ENCODE measurements at regions not wholly inside any gene's neighbourhood (a gene's known extent, or its start where the extent isn't known, plus 50 kb on each side); places are given as distances from the start of the nearest gene placed in this dataset.

- DNase-seq = no peak
These were observed 961.8 kb upstream of the TENM3 start for GRCh38 chr4:181281451-181281850.

- DNase-seq = no peak
These were observed 954.0 kb upstream of the TENM3 start for GRCh38 chr4:181289198-181289597.

- DNase-seq = no peak
These were observed 951.6 kb upstream of the TENM3 start for GRCh38 chr4:181291615-181292014.

DNA sequence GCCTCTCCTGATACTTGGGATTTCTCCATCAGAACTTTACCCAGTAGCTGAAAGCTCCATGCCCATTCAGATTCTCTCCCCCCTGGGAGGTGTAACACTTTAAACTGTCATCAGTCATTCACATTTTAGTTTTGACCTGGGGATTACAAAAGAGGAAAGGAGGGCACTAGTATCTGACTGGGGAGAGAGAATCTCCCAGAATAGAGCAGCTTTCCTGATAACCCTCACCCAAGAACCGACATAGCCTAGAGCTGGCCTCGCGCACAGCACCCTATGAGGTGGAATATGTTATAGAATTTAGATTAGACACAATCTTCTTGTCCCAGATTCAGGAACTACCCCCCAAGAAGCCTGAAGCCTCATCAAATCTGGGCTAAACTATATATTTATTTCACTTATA lies 950.2 kb upstream of the TENM3 start:
- DNase-seq = no peak

GRCh38 chr4:181293541-181293940 lies 949.7 kb upstream of the TENM3 start:
- no peak for DNase-seq

- no peak for DNase-seq
These were observed 948.8 kb upstream of the TENM3 start for GRCh38 chr4:181294421-181294820.

GRCh38 chr4:181301735-181302710 lies 941.2 kb upstream of the TENM3 start:
- no peak for DNase-seq

- no peak for DNase-seq
These were observed 935.4 kb upstream of the TENM3 start for GRCh38 chr4:181307824-181308223.

DNA sequence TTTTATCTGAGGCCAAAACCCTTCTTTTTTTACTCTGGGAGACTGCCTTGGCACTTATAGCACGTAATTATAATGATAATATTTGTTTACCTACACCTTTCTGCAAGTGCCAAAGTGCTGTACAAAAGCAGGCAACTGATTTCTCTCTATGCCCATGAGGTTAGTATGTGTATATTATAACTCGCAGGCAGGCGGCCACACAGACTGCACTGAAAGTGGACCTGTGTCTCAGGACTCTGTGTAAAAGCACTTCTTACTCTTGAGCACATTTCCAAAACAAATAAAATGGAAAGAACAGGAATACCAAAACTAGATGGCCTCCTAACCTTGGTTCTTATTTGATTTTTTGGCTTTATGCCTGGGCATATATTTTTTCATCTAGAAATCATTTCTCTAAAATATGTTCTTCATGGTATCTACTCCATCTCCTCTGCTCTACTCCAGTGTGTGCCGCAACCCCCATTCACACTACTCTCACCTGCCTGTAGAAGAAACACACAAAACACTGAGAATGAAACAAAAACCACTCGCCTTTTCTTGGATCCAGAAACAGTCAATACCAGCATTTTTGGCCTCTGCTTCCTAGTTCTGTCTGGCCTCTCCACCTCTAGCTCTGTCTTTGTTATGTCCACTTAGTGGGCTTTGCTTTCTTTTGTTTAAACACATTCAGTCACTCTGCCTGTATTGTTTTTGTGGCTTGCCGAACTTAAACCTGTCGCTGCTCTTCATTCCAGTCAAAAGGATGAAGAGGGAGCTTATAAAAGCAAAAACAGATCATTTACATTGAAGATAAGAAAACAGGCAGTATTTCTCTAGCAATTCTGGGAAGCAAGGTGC lies 934.5 kb upstream of the TENM3 start:
- DNase-seq = no peak

GRCh38 chr4:181312066-181312465 lies 931.1 kb upstream of the TENM3 start:
- no peak for DNase-seq

- DNase-seq = no peak
These were observed 923.6 kb upstream of the TENM3 start for GRCh38 chr4:181319629-181320028.

DNA sequence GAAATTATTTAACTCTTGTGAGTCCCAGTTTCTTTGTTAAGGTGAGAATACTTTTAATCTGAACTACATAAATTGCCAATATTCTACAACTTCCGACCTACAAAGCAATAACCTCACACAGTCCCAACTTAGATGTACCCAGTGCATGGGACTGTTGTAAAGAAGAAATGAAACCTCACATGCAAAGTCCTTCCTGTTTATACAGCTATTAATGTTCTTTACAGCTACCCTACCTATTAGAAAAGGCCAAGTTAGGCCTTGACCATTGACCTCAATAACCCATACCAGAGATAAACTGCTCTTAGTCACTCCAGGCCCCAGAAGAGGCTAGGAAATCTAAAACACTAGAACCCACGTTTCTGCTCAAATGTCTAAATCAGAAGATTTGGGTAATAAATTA lies 920.1 kb upstream of the TENM3 start:
- DNase-seq = no peak

GRCh38 chr4:181330654-181331201 lies 912.5 kb upstream of the TENM3 start:
- DNase-seq = no peak

DNA sequence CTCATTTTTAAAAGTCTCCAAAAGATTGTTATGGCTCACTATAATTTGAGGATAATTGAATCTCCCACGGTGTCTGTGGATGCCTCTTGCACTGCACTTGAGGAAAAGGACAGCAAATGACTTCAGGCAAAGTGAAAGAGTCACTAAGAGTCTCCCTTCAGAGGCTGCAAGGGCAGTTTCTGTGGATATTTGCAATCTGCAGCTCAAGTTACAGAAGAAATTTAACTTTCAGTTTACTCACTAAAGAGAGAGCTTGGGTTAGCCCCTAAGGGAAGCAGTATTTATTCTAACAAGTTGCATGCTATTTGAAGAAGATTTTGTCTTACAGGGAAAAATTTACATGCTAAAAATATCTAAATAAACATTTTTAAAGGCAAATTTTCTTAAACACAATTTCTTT lies 912.0 kb upstream of the TENM3 start:
- no peak for DNase-seq

DNA sequence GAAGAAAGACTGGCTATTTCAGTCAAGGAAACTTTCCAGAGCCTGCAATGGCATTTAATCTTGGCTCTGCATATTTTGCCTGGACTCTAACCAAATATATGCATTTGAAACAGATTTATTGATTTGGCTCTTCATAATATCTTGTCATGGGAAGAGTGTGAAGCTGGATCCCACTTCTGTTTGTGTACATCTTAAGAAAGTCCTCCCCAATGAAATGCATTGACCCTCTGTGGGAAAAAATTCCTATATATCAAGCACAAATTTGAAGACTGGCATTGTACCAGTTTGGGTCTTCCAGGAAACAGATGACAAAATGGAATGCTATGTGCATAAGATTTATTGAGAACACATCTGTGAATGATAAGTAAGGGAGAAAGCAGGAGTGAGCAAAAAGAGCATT lies 897.3 kb upstream of the TENM3 start:
- DNase-seq = no peak

DNA sequence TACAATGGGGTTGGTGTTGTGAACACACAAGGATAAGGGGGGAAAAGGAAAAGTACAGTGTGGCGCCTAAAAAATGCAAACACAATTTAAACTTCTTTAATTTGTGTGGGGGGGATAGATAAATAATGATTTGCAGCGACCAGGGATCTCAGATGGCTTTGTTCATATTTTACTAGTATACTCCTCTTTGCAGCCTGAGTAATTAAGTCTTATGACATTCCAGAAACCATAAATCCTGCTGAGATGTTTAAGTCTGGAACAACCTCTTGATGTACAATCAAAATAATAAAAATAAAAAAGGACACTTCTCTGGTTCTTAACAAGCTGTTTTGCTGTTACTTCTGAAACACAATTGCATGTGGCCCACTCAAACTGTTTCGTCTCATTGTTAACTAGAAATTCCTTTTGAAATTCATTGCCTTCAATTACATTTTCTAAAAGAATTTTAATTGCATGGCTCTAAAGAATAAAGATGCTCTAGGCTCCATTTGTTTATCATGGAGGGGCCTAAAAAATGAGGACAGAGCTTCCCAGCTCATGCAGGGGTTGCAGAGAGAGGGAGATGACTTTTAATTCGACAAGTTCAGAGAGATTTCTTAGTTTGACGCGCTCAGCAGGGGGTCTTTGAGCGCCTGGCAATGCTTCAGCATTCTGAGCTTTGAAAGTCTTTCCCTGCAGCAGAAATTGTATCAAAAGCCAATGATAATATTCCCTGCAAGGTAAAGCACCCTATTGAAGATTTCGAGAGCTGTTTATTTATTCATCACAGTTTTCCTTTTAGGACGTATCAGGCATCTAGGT lies 892.4 kb upstream of the TENM3 start:
- DNase-seq = no peak

DNA sequence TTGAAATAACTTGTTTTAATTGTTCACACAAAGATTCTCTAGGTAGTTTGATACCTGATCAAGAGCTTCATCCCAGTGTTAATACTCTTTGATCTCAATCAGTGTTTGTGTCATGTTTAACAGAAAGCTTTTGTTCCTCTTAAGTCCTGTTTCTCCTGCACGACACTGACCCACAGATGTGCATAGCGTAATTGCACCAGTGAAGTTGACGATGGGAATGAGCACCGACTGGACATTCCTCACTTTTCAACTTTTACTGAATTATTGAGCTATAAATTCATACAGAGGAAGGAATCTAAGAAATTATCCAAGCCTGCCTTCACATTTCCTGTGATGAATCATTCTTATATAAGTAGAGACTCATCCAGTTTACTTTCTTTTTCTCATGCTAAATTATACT lies 878.7 kb upstream of the TENM3 start:
- DNase-seq = no peak

DNA sequence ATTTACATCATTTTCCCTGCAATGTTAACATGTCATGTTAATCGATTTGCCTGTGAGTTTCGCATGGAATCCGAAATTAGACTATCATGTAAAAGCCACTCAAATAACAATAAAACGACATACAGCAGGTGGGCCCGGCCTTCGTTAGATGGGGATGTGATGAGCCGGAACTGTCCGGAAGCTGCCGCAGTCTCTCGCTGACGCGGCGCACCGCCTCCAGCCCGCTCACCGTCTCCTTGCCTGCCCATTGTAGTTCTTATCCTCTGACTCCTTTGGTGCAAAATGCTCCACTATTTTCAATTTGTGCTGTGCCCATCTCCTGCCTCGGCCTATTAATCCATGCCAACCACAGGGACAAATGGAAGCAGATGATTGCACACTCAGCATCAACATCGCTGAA lies 877.5 kb upstream of the TENM3 start:
- no peak for DNase-seq

DNA sequence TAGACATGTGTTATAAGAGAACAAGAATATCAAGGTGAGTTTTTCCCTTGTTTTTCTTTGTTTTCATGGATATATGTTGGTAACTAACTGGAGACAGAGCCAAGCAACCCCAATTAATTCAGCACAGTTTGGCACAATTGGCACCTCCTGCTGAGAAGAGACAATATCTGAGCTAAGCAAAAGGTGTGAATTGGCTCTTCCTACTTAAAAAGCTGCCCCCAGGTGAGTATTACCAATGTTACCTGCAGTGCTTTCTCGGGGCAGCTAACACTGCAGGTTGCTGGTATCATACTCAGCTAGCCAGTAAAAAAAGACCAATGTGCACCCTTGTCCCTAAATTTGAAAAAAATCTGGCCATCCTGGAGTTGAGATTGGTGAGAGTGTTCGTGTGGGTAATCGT lies 871.2 kb upstream of the TENM3 start:
- DNase-seq = no peak

GRCh38 chr4:181376058-181376457 lies 867.1 kb upstream of the TENM3 start:
- no peak for DNase-seq

DNA sequence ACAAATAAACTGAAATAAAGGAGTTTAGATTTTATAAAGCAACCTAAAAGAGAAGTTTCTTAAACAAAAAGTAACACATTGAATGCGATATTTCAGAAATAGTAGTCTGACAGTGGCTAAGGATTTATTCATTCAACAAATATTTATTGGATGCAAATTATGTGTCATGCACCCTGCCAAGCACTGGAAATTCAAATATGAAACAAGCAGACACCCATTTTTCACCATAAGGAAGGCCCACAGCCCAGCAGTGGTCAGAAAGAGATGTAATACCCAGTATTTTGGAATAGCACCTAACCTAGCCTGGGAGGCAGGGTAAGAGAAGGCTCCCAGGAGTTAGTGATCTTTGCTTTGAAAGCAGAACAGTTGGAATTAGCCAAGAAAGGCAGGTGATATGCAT lies 855.1 kb upstream of the TENM3 start:
- no peak for DNase-seq

- DNase-seq = no peak
These were observed 826.2 kb upstream of the TENM3 start for GRCh38 chr4:181416966-181417365.

- no peak for DNase-seq
These were observed 824.7 kb upstream of the TENM3 start for GRCh38 chr4:181418496-181418895.
